Hepatocyte (in vitro differentiated cells): ENCODE measurements at regions not wholly inside any gene's neighbourhood (a gene's known extent, or its start where the extent isn't known, plus 50 kb on each side); places are given as distances from the start of the nearest gene placed in this dataset.

Experiments
- DNase-seq: peaks from one replicate; pipeline ENCODE4 v3.0.0-alpha.2; 2016; ENCODE audit warnings: low spot score
- H2AFZ ChIP-seq: fragments of 200-600 bp; sonication (generic); 2 replicates; pipeline ENCODE4 v1.6.0; 2016; ENCODE audit warnings: antibody characterized with exemption, mild to moderate bottlenecking
- H3K27ac ChIP-seq: fragments of 200-600 bp; sonication (generic); 2 replicates; pipeline ENCODE4 v1.5.1; 2016; ENCODE audit warnings: mild to moderate bottlenecking
- H3K27me3 ChIP-seq: fragments of 200-600 bp; sonication (generic); 2 replicates; pipeline ENCODE4 v1.6.1; 2016
- H3K36me3 ChIP-seq: fragments of 200-600 bp; sonication (generic); replicated peaks from 2 replicates; pipeline ENCODE4 v1.5.1; 2016; ENCODE audit warnings: low read depth; ENCODE audit not compliant: insufficient read depth
- H3K4me1 ChIP-seq: fragments of 200-600 bp; sonication (generic); 2 replicates; pipeline ENCODE4 v1.5.1; 2016; ENCODE audit warnings: mild to moderate bottlenecking, moderate library complexity; ENCODE audit not compliant: insufficient read depth
- H3K4me2 ChIP-seq: fragments of 200-600 bp; sonication (generic); 2 replicates; pipeline ENCODE4 v1.6.0; 2016
- H3K4me3 ChIP-seq: fragments of 200-600 bp; sonication (generic); 2 replicates; pipeline ENCODE4 v1.5.1; 2016; ENCODE audit warnings: mild to moderate bottlenecking
- H3K79me2 ChIP-seq: fragments of 200-600 bp; sonication (generic); 2 replicates; pipeline ENCODE4 v1.6.0; 2017; ENCODE audit warnings: mild to moderate bottlenecking
- H3K9me2 ChIP-seq: fragments of 200-600 bp; sonication (generic); replicated peaks from 2 replicates; pipeline ENCODE4 v1.6.0; 2017; ENCODE audit warnings: mild to moderate bottlenecking; ENCODE audit not compliant: insufficient read depth
- H3K9me3 ChIP-seq: fragments of 200-600 bp; sonication (generic); 2 replicates; pipeline ENCODE4 v1.5.1; 2016; ENCODE audit warnings: low read depth, mild to moderate bottlenecking
- H4K20me1 ChIP-seq: fragments of 200-600 bp; sonication (generic); 2 replicates; pipeline ENCODE4 v1.6.0; 2016; ENCODE audit warnings: mild to moderate bottlenecking; ENCODE audit not compliant: insufficient read depth, poor library complexity, severe bottlenecking
- CTCF ChIP-seq: fragments of 200-600 bp; sonication (generic); IDR thresholded peaks from 2 replicates; pipeline ENCODE4 v1.5.1; 2016; ENCODE audit warnings: antibody characterized with exemption, mild to moderate bottlenecking; ENCODE audit not compliant: poor library complexity
- EZH2 ChIP-seq: fragments of 200-600 bp; sonication (generic); IDR thresholded peaks from 2 replicates; pipeline ENCODE4 v1.6.1; 2016; ENCODE audit warnings: antibody characterized with exemption, mild to moderate bottlenecking, borderline replicate concordance
- EZH2phosphoT487 ChIP-seq: fragments of 200-600 bp; sonication (generic); IDR thresholded peaks from one replicate; pipeline ENCODE4 v1.6.1; 2018; ENCODE audit warnings: antibody characterized with exemption, mild to moderate bottlenecking, low read depth, moderate library complexity; ENCODE audit not compliant: unreplicated experiment, severe bottlenecking
- WGBS: methylation state at CpG from one replicate; pipeline ENCODE4 v1.1.6; 2016; ENCODE audit warnings: low lambda C conversion rate; ENCODE audit errors: missing lambda C conversion rate; 5-methylcytosine and 5-hydroxymethylcytosine counted together

GRCh38 chr9:21744320-21744719 is 58.1 kb upstream of the MTAP start:
- no peak overlapping the region for H3K4me2 ChIP-seq
- no peaks in the 10 kb centered on the region for H3K9me2 ChIP-seq
- no peaks in the 10 kb centered on the region for H3K4me1 ChIP-seq
- peaks cover 5% of the 10 kb centered on the region for H3K27me3 ChIP-seq
- no peaks in the 10 kb centered on the region for H3K79me2 ChIP-seq
- H3K9me3 ChIP-seq: no peaks in the 10 kb centered on the region
- no peak overlapping the region for H3K27ac ChIP-seq
- no peaks in the 10 kb centered on the region for H4K20me1 ChIP-seq
- H3K4me3 ChIP-seq: no peak overlapping the region
- 24% methylated on average over 3 of the region's 3 CpGs for WGBS
- TF ChIP-seq CTCF (no peak), EZH2phosphoT487 (no peak), EZH2 (no peak)
- no peak overlapping the region for H2AFZ ChIP-seq
- DNase-seq: no peak
- H3K36me3 ChIP-seq: no peaks in the 10 kb centered on the region

- no peak overlapping the region for H3K4me2 ChIP-seq
- no peaks in the 10 kb centered on the region for H3K79me2 ChIP-seq
- no peaks in the 10 kb centered on the region for H3K9me2 ChIP-seq
- H3K4me1 ChIP-seq: no peaks in the 10 kb centered on the region
- H3K9me3 ChIP-seq: no peaks in the 10 kb centered on the region
- H3K36me3 ChIP-seq: no peaks in the 10 kb centered on the region
- TF ChIP-seq CTCF: no peak
- TF ChIP-seq EZH2phosphoT487: no peak
- no peak for TF ChIP-seq EZH2
- H3K27me3 ChIP-seq: peaks cover 5% of the 10 kb centered on the region
- no peaks in the 10 kb centered on the region for H4K20me1 ChIP-seq
- no peak overlapping the region for H2AFZ ChIP-seq
- no peak overlapping the region for H3K4me3 ChIP-seq
- DNase-seq: no peak
- H3K27ac ChIP-seq: no peak overlapping the region
Measured at GRCh38 chr9:21744841-21745240, 57.6 kb upstream of the MTAP start.

GRCh38 chr9:21746550-21746949 is 55.9 kb upstream of the MTAP start:
- Histone ChIP-seq H3K79me2 (no peaks in the 10 kb centered on the region), H4K20me1 (no peaks in the 10 kb centered on the region), H2AFZ (no peak overlapping the region), H3K9me3 (no peaks in the 10 kb centered on the region), H3K27me3 (peaks cover 5% of the 10 kb centered on the region), H3K36me3 (no peaks in the 10 kb centered on the region), H3K4me1 (no peaks in the 10 kb centered on the region), H3K4me2 (no peak overlapping the region), H3K9me2 (no peaks in the 10 kb centered on the region), H3K4me3 (no peak overlapping the region), H3K27ac (no peak overlapping the region)
- TF ChIP-seq EZH2 (no peak), CTCF (no peak), EZH2phosphoT487 (no peak)
- WGBS: 45% methylated on average over 1 of the region's 1 CpG
- DNase-seq: no peak

GRCh38 chr9:21747175-21747574 is 55.3 kb upstream of the MTAP start:
- H3K4me2 ChIP-seq: no peak overlapping the region
- 45% methylated on average over 2 of the region's 2 CpGs for whole genome bisulfite sequencing
- no peaks in the 10 kb centered on the region for H4K20me1 ChIP-seq
- no peaks in the 10 kb centered on the region for H3K4me1 ChIP-seq
- peaks cover 5% of the 10 kb centered on the region for H3K27me3 ChIP-seq
- no peaks in the 10 kb centered on the region for H3K9me3 ChIP-seq
- TF ChIP-seq CTCF: no peak
- TF ChIP-seq EZH2: no peak
- TF ChIP-seq EZH2phosphoT487: no peak
- H3K36me3 ChIP-seq: no peaks in the 10 kb centered on the region
- no peak for DNase-seq
- H3K4me3 ChIP-seq: no peak overlapping the region
- no peak overlapping the region for H3K27ac ChIP-seq
- no peak overlapping the region for H2AFZ ChIP-seq
- no peaks in the 10 kb centered on the region for H3K79me2 ChIP-seq
- H3K9me2 ChIP-seq: no peaks in the 10 kb centered on the region
